ENCODE measurements at regions not wholly inside any gene's neighbourhood (a gene's known extent, or its start where the extent isn't known, plus 50 kb on each side); places are given as distances from the start of the nearest gene placed in this dataset.

GRCh38 chr11:105229761-105230160, 90.2 kb upstream of the CARD18 start:
- Mint-ChIP-seq H3K4me1 (ENCODE audit: insufficient read depth, unreplicated experiment) (peaks cover 29% of the 10 kb centered on the region), H3K4me3 (ENCODE audit: unreplicated experiment) (no peak overlapping the region), H3K27me3 (ENCODE audit: insufficient read depth, unreplicated experiment) (no peaks in the 10 kb centered on the region), H3K36me3 (ENCODE audit: insufficient read depth, unreplicated experiment) (no peaks in the 10 kb centered on the region), H3K9me3 (ENCODE audit: unreplicated experiment) (no peaks in the 10 kb centered on the region), H3K27ac (ENCODE audit: low read depth, unreplicated experiment) (no peak overlapping the region)
- TF ChIP-seq CTCF (IDR thresholded peaks at IDR 0.05; ENCODE audit: unreplicated experiment), result no peak
- no peak for DNase-seq (ENCODE audit: unreplicated experiment)
- intact Hi-C loops (cut with micrococcal nuclease), result no loop called here
- ChIA-PET POLR2A (interaction anchor here (0.6 to 1.8 kb wide), 6 partner anchors 62 to 1046 kb away, joined by 3 to 6 read pairs (median 4); no protein-coding TSS in a partner anchor), CTCF (interaction anchor here (1.1 to 1.2 kb wide), 2 partner anchors 12 to 18 kb away, joined by 5 read pairs; no protein-coding TSS in a partner anchor)
- no TSS peak for BruUV-seq (replicated peaks)

- no peak overlapping the region for H3K4me3 Mint-ChIP-seq (ENCODE audit: unreplicated experiment)
- no peaks in the 10 kb centered on the region for H3K36me3 Mint-ChIP-seq (ENCODE audit: insufficient read depth, unreplicated experiment)
- no TSS peak for BruUV-seq (replicated peaks)
- intact Hi-C loops (cut with micrococcal nuclease), result no loop called here
- H3K27ac Mint-ChIP-seq (ENCODE audit: low read depth, unreplicated experiment), result no peak overlapping the region
- peaks cover 30% of the 10 kb centered on the region for H3K4me1 Mint-ChIP-seq (ENCODE audit: insufficient read depth, unreplicated experiment)
- peak; percentile 58 for DNase-seq (ENCODE audit: unreplicated experiment)
- CTCF ChIA-PET, result interaction anchor here (0.6 to 1.1 kb wide), 2 partner anchors 18 to 248 kb away, joined by 3 to 5 read pairs; no protein-coding TSS in a partner anchor
- TF ChIP-seq CTCF (IDR thresholded peaks at IDR 0.05; ENCODE audit: unreplicated experiment), result no peak
- no peaks in the 10 kb centered on the region for H3K27me3 Mint-ChIP-seq (ENCODE audit: insufficient read depth, unreplicated experiment)
- H3K9me3 Mint-ChIP-seq (ENCODE audit: unreplicated experiment), result no peaks in the 10 kb centered on the region
- POLR2A ChIA-PET, result interaction anchor here (0.7 to 1.5 kb wide), 4 partner anchors 94 to 940 kb away, joined by 3 to 4 read pairs (median 3); no protein-coding TSS in a partner anchor
Measured at GRCh38 chr11:105229257-105229656, 89.7 kb upstream of the CARD18 start.

- no peaks in the 10 kb centered on the region for H3K9me3 Mint-ChIP-seq (ENCODE audit: unreplicated experiment)
- intact Hi-C loops (cut with micrococcal nuclease), result no loop called here
- CTCF ChIA-PET, result no interaction called here
- H3K4me3 Mint-ChIP-seq (ENCODE audit: unreplicated experiment), result no peak overlapping the region
- no peaks in the 10 kb centered on the region for H3K36me3 Mint-ChIP-seq (ENCODE audit: insufficient read depth, unreplicated experiment)
- BruUV-seq (replicated peaks), result no TSS peak
- POLR2A ChIA-PET, result interaction anchor here (0.6 to 1.5 kb wide), 2 partner anchors 10 to 77 kb away, joined by 3 to 4 read pairs; no protein-coding TSS in a partner anchor
- H3K27me3 Mint-ChIP-seq (ENCODE audit: insufficient read depth, unreplicated experiment), result no peaks in the 10 kb centered on the region
- no peak overlapping the region for H3K27ac Mint-ChIP-seq (ENCODE audit: low read depth, unreplicated experiment)
- H3K4me1 Mint-ChIP-seq (ENCODE audit: insufficient read depth, unreplicated experiment), result peaks cover 34% of the 10 kb centered on the region
- no peak for DNase-seq (ENCODE audit: unreplicated experiment)
- TF ChIP-seq CTCF (IDR thresholded peaks at IDR 0.05; ENCODE audit: unreplicated experiment), result no peak
Measured at GRCh38 chr11:105227363-105227762, 87.8 kb upstream of the CARD18 start.

- ChIA-PET CTCF (no interaction called here), POLR2A (interaction anchor here (0.6 to 1.5 kb wide), 4 partner anchors 10 to 381 kb away, joined by 3 to 4 read pairs (median 3); no protein-coding TSS in a partner anchor)
- no TSS peak for BruUV-seq (replicated peaks)
- H3K36me3 Mint-ChIP-seq (ENCODE audit: insufficient read depth, unreplicated experiment), result no peaks in the 10 kb centered on the region
- no peak overlapping the region for H3K27ac Mint-ChIP-seq (ENCODE audit: low read depth, unreplicated experiment)
- intact Hi-C loops (cut with micrococcal nuclease), result no loop called here
- no peak for DNase-seq (ENCODE audit: unreplicated experiment)
- no peaks in the 10 kb centered on the region for H3K27me3 Mint-ChIP-seq (ENCODE audit: insufficient read depth, unreplicated experiment)
- H3K4me3 Mint-ChIP-seq (ENCODE audit: unreplicated experiment), result no peak overlapping the region
- no peaks in the 10 kb centered on the region for H3K9me3 Mint-ChIP-seq (ENCODE audit: unreplicated experiment)
- peaks cover 34% of the 10 kb centered on the region for H3K4me1 Mint-ChIP-seq (ENCODE audit: insufficient read depth, unreplicated experiment)
- TF ChIP-seq CTCF (IDR thresholded peaks at IDR 0.05; ENCODE audit: unreplicated experiment), result no peak
Measured at GRCh38 chr11:105226766-105227165, 87.2 kb upstream of the CARD18 start.
